ENCODE measurements at regions not wholly inside any gene's neighbourhood (a gene's known extent, or its start where the extent isn't known, plus 50 kb on each side); places are given as distances from the start of the nearest gene placed in this dataset.
"Not testable (repeated sequence)": the region's sequence is repeated elsewhere in the genome, so short reads cannot be mapped to it uniquely, and the experiment has no call there.

DNA sequence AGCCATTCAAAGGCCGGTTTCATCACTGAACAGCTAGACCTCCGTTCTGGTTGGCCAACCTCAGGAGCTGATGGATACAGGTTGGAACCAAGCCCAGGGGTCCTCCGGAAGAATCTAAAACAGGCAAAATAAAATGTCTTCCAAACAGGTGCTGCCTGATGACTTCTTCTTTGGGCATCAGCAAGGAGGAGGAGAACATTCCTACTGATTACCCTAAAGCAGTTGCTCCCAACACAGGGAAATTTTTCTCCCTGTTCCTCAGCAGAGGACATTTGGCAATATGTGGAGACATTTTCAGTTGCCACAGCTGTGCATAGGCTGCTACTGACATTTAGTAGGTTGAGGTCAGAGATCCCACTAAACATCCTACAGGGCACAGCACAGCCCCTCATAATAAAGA is 319.3 kb upstream of the PPARGC1A start:
- no peak for DNase-seq (ENCODE audit: low spot score)

DNA sequence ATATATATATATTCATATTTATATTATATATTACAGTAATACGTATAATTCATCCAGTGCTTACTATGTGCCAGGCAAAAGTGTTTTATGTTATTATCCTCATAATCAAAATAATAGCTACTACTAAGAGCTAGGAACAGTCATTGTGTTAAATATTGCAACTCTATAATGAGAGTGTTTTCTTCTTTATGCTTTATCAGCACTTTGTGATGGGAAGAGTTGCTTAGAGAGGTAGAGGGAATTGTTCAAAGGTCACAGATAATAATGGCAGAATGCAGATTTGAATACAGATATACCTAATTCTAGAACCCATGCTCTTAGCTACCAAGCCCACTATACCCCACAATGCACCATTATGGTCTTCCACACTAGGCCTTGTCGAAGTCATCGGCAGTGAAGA is 318.8 kb upstream of the PPARGC1A start:
- DNase-seq (ENCODE audit: low spot score): no peak

DNA sequence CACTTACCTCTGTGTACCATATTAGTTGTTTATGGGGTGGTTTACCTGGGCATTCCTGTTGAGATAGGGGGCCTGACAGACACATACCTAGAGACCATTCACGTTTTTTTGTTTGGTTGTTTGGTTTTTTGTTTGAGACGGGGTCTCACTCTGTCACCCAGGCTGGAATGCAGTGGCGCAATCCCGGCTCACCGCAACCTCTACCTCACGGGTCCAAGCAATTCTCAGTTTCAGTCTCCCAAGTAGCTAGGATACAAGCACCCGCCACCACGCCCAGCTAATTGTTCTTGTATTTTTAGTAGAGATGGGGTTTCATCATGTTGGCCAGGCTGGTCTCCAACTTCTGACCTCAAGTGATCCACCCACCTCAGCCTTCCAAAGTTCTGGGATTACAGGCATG is 314.9 kb upstream of the PPARGC1A start:
- DNase-seq (ENCODE audit: low spot score): not testable (repeated sequence)

DNA sequence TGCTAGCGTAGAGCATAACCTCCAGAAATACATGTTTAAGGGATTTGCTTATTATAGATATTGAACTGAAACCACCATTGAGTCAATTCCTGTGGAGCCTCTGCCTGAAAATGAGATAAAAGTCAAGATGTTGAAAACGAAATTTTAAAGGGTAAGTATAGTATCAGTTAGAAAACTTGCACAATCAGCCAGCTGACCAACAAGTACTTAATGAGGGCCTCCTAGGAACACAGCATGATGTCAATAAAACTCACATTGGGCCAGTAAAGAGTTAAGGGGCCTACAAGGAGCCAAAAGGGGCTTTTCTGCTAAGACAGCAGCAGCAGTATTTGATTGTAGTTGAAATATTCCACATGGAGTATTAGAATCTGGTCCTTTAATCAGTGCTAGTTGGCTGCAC is 314.1 kb upstream of the PPARGC1A start:
- DNase-seq (ENCODE audit: low spot score): no peak

DNA sequence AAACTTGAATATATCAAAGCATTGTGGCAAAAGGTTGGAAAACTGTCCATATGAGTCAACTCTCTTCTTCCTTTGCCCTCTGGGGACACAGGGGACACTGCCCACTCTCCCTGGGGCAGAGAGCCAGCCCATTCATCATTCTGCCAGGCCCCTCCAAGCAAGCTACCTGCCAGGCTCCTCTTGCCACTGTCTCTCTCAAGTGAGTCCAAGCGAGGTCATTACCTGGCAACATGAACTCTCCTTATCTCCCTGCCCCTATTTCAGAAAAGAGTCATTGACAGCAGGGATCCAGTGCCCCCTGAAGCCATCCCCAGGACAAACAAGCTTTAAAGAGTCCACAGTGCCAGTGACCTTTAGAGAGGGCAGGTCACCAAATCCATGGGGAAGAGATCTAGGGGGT is 312.7 kb upstream of the PPARGC1A start:
- DNase-seq (ENCODE audit: low spot score): no peak

DNA sequence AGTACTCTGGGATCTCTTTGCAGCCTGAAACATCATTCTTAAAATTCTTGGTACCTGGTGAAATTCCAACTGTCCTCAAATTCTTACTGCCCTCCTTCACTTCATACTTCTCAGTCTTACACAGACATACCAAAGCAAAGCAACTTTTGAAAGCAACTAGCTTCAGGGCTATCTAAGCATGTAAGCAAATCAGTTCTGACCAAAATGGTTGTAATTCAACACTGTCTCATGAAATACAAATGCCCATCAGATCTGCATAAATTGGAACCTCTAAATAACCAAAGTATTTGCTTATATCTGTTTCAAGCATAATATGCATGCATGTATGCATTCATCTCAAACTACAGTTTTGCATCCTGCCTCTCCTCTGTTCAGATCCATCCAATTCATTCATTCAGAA is 308.1 kb upstream of the PPARGC1A start:
- no peak for DNase-seq (ENCODE audit: low spot score)

DNA sequence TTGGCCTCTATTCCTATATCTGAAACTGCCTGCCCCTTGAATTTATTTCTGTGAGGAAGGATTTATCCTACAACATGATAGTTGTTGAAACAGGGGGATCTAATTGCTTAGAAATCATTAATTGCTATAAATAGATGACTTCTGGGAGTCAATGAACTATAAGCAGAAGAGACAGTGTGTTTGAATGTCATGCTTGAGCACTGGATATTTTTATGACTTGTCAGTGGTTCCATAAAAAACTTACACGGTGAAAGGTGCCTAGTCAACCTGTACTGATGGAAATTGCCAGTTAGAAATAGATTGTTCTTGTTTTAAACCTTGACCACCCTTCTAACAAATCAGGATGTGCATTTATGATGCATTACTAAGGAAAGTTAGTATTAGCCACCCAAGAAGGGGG is 306.9 kb upstream of the PPARGC1A start:
- no peak for DNase-seq (ENCODE audit: low spot score)

DNA sequence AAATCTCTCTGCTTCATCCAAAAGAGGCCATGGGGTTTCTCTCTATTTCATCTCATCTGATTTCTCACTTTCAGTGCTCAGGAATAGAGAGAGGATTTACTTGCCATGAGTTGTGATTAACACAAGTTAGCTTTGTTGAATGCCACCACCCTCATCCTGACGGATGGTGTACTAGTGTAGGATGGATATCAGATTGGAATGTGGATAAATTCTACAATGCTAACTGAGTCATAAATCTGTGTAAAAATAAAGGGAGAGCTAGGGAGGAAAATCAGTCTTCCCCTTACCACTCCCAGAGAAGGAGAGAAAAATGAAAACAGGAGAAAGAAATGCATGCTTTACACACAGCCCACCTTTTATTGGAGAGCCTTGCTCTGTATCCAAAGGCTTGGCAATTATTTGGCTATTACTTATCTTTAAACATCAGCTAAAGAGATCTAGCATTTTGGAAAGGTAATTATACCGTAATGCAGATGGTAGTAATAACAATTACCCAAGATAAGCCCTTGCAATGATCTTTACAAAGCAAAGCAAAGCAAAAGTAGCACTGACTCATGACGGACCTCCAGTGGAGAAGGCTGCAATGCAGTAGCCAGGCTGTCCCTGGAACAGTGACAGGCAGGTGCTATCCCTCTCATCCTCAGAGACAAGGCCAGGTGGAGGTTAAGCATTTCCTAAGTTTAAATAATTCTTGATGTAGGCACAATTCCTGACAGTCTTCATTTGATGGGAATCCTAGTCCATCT is 306.3 kb upstream of the PPARGC1A start:
- no peak for DNase-seq (ENCODE audit: low spot score)

DNA sequence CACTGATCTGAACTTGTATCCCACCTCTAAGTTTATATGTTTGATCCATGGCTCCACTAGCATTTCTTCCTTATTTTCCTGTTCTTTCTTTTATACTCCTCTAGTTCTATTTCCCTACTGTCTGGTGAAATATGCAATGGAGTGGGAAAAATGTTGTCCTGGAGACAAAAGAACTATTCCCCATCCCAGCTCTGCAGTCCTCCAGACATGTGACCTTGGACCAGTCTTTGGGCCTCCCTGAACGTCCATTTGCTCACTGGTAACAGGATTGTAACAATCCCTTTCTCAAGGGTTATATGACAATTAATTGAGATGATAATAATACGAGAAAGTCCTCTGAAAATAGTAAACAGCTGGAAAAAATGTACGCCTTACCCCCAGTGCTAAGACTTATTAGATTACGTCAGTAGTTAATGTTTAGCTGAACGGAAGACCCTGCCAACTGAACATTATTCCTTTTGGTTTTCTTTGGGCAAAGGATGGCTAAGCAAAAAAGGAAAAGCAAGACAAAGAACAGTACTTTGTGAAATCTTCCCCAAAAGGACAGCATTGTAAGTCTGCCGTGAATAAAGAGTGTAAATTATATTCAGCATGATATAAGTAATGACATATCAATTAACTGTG is 302.3 kb upstream of the PPARGC1A start:
- DNase-seq (ENCODE audit: low spot score): no peak

DNA sequence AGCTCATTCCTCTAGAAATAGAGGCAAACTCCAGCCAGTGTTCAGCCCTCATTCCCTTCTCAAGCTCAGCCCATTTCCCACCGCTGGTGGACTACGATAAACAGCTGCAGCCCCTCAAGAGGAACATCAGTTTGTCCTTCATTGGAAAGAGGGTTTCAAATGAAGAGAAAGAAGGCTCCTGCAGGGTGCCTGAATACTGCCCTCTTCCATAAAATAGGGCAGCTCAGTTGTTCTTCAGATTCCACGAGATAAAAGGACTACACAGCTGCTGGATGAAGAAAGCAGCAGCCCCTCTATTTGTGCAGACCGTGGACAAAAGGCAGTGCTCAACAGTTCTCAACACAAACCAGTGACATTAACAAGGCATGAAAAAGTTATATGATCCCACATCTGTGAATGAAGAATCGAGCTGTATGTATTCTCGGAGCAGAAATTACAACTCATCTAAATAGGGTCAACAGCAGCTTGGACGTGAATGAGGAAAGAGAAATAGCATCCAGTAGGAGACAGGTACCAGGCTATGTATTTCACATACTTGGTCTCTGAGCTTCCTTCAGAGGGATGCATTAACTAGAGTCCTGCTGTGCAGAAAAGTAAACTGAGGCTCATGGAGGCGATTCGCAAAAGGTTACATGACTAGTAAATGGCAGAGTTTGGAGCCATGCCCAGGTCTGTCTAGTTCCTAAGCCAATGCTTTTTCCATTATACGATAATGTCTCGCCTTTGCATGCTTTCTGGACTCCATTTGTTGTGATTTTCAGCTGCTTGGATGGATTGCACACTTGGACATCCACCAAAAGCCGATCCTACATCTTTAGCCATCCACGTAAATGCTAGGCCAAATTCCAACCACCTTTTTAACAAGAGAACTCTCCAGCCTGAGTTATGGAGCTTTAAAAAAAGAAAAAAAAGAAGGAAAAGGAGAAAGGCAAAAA is 301.2 kb upstream of the PPARGC1A start:
- no peak for DNase-seq (ENCODE audit: low spot score)

DNA sequence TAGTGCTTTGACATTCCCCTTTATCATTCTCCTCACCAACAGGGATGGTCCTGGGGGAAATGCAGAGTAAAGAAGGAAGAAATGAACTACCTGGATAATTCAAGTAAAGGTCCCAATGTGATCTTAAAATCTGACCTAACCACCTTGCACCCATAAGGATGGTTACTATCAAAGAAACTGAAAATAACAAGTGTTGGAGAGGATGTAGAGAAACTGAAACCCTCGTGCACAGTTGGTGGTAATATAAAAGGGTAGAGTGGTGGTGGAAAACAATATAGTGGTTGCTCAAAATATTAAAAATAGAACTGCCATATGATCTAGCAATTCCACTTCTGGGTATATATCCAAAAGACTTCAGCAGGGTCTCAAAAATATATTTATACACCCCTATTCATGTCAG is 298.6 kb upstream of the PPARGC1A start:
- no peak for DNase-seq (ENCODE audit: low spot score)

DNA sequence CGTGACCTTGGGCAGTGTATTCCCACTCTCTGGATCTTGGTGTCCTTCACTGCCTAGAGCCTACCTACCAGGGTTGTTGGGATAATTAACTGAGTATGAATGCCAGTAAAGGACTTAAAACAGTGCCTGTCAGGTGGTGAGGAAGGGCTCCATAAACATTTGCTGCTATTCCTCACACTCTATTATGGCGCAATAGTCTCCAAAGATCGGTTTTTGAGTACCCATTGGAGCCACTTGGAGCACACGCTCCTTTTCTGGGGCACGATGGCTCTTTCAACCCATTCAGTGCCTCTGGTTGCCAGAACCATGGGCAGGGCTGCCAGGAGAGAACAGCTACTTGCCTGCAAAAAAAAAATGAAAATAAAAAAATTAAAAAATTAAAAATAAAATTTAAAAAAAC is 296.6 kb upstream of the PPARGC1A start:
- DNase-seq (ENCODE audit: low spot score): no peak

DNA sequence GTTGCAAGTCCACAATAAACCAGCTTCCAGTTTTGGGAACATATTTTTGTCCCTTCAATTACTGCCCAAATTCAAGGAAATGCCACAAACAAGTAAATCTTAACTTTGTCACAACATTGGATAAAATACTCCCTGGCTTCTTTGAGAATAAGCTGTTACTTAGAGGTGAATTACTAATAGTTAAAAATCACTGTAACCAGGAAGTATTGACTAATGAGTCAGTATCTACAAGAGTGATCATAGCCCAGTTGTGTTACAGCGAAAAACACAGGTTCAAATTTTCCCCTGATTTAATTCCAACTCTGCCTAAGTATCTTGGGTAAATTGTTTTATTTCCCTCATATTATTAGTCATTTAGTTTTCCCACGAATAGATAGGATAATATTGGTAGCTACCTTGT is 291.2 kb upstream of the PPARGC1A start:
- DNase-seq (ENCODE audit: low spot score): no peak

DNA sequence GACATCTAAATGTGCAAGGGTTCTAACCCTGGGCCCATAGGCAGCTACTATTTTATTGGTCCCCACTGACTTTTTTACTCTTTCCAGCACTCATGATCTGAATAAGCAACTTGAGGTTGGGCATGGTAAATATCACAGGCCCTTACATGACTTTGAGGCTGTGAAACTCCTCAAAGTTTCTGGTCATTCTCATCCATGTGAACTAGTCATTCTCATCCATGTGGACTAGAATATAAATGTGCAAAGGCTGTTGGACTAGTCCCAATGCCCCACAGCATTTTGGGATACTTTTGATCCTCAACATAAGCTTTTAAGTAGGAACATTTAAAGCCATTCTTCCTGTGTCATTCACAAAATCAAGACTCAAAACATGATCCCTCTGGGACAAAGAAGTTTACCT is 290.7 kb upstream of the PPARGC1A start:
- DNase-seq (ENCODE audit: low spot score): no peak

DNA sequence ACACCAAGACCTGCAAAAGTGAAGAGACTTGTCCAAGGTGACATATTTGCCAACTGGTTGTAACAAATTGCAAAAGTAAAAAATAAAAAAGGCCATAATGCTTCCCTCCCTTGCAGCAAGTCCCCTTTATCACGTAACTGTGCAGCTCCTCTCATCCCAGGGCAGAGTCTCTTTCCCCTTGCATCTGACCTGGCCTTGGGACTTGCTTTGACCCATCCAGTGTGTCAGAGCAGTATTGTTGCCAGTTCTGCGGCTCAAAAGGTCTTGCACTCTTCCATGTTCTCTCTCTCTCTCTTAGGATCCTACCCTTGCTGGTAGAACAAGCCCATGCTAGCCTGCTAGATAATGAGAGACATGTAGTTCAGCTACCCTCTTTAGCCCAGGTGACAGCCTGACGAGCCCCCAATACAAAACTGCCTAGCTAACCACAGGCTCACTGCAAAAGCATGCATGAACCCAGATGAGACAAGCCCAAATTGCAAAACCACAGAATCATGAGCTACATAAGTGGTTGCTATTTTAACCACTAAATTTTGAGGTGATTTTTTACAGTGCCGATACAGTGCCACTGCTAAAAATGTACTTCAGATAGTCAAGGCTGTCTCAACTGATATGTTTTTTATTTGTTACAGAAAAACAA is 289.5 kb upstream of the PPARGC1A start:
- no peak for DNase-seq (ENCODE audit: low spot score)

DNA sequence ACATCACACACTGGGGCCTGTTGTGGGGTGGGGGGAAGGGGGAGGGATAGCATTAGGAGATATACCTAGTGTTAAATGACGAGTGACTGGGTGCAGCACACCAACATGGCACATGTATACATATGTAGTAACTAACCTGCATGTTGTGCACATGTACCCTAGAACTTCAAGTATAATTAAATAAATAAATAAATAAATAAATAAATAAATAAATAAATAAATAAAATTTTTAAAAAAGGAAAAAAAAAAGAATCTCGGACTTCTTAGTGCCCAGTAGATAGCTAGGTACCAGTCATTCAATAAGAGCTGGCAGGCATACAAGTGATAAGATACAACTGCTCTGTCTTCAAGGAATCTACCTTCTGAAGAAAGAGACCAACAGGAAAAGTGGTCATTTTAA is 287.6 kb upstream of the PPARGC1A start:
- DNase-seq (ENCODE audit: low spot score): not testable (repeated sequence)

DNA sequence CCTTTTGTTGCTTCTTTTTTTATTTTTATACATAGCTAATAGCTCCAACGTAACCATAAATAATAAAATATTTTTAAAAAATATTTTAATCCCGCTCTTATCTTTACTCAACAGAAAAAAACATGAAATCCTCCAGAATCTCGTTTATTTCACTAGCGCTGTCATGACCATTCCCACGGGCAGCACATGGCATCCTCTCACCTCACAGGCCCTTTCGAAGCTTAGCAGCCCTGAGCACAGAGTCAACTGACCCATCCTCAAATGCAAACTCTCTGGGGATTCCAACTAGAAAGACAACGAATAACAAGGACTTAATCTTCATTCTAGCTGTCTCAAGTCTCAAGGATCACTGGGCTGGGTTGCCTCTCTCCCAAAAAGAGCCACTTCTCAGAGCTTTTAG is 285.9 kb upstream of the PPARGC1A start:
- no peak for DNase-seq (ENCODE audit: low spot score)

DNA sequence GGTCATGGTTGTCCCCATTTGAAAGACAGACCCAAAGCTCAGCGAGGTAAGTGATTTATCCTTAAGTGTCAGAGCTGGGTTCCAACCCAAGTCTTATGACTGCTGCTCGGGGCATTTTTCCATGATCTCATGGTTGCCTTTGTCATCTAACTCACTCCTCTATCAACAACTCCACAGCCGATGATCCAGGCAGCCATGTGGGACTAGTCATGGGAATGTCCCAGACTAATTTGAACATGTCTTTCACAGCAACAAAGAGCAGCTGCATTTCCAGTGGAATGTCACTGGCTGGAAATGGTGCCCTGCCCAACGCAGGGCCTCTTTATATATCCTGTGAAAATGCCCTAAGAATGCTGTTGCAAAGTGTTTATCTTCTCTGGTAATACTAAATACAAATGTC is 284.8 kb upstream of the PPARGC1A start:
- no peak for DNase-seq (ENCODE audit: low spot score)

DNA sequence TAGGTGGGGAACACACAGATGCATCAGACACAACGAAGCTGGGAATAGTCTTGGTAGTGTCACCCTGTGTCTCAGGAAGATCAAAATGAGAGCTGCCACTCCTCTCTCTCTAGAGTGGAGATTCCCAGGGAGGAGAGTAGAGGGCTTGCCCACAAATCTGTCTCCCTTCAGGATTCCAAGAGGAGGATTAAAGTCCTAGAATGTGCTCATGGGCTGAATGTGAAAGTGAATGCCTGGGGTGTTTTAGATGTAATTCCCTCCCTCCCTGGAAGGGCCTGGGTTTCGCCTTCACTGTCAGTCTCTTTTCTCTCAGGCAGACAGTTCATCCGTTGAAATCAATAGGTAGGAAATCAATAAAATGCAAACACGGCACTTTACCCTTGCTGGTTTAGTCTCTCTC is 282.6 kb upstream of the PPARGC1A start:
- no peak for DNase-seq (ENCODE audit: low spot score)

DNA sequence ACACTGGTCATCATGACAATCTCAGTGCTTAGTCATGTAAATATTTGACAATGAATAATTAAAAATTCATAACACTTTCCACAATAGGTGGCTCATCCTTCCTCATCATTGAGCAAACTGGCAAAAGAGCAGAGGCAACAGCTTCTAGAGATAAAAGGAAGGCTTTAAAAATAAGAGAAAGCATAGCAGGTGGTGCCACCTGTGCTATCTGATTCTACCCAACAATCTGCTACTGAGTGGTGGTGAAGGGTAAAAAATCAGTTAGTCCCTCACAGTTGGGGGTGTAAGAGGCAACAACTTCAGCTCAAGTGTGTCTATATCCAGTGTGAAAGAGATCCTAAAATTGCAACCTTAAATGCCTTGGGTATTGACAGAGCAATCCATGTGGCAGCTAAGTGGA is 280.1 kb upstream of the PPARGC1A start:
- DNase-seq (ENCODE audit: low spot score): no peak

DNA sequence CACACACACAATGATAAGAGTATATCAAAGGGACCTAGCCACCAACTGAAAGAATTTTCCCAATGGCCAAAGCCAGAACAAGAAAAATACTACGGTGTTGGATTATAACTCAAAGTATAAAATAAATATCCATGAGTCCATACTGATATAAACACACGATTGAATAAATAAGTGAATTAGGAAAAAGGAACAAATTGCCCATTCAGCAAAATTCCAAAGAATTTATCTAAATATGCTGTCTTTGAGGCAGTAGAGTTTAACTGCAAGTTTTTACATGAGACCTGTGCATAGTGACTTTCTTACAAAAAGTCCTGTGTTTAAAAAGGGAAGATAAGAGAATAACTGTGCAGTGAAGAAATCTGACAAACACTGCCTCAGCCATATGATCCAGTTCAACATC is 278.8 kb upstream of the PPARGC1A start:
- no peak for DNase-seq (ENCODE audit: low spot score)

DNA sequence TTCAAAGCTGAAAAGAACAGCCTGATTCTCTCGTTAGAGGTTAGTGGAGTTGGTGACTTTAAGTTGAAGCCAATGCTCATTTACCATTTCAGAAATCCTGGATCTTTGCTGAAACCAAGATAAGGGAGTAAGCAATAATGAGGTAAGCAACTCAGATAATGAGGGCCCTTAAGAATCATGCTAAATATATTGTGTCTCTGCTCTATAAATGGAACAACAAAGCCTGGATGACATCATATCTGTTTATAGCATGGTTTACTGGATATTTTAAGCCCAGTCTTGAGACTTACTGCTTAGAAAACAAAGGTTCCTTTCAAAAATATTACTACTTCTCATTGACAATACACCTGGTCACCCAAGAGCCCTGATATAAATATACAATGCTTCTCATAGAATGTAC is 276.7 kb upstream of the PPARGC1A start:
- no peak for DNase-seq (ENCODE audit: low spot score)

DNA sequence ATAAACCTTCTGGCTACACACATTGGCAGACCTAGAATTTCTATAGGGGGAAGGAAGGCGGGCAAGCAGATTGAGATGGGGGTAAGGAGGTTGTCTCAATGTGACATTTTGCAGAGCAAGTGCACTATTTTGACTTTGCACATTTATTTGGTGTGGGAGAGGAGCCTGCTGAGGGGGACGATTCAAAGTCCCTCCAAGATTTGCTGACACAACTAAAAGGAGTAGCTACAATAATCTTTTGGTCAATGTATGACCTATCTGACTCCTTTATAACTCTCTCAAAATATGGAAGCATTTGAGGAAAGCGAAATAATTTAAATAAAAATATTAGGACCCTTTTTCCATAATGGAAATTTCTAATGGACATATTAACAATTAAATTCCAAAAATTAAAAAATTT is 274.9 kb upstream of the PPARGC1A start:
- no peak for DNase-seq (ENCODE audit: low spot score)
